ENCODE measurements at regions not wholly inside any gene's neighbourhood (a gene's known extent, or its start where the extent isn't known, plus 50 kb on each side); places are given as distances from the start of the nearest gene placed in this dataset.

GRCh38 chr13:107907065-107907805 is 308.1 kb downstream of the LIG4 start:
- no peak for ATAC-seq

DNA sequence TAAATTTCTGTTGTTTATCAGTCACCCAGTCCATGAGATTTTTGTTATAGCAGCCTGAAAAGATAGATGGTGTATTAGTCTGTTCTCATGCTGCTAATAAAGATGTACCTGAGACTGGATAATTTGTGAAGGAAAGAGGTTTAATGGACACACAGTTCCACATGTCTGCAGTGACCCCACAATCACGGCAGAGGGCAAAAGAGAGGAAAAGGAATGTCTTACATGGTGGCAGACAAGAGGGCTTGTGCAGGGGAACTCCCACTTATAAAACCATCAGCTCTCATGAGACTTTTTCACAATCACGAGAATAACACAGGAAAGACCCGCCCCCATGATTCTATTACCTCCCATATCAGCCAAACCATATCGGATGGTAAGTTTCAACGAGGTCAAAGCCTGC is 309.2 kb downstream of the LIG4 start:
- no peak for ATAC-seq

DNA sequence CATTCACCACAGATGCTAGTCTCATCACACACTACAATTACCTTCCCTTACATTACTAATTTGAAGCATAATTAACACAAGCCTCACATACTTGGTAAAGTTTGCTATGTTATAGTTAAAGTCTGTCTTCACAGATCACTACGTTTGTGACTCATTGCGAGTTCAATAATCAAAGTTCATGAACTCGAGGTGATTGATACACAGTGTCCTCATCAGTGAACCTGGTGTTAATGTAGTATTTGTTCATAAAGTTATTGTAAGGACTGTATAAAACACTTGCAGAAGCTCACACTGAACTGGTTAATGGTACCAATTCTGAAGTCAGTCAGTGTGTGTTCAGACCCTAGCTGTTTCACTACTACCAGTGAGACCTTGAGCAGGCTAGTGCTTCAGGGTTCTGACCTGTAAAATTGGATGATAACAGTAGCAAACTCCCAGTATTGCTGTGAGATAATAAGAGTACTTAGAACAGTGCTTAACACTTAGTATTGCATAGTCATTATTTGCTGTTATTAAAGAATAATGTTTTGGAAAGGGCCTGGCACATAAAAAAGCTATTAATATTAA is 313.3 kb downstream of the LIG4 start:
- no peak for ATAC-seq

DNA sequence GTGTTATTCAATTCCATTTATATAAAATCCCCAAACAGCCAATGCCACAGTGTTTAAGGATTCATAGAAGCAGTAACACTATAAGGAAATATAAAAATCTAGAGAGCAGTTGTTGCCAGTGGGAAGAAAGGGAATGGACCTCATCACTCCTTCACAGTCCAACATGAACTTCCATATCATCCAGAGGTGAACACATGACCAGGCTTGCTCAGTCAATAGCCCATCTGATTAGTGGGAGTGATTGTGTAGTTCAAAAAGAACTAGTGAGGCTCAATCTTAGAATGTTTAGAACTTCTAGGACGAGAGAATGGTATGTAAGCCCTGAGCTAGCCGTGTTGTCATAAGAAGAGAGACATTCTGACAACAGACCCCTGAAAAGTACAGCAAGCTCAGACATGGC is 314.1 kb downstream of the LIG4 start:
- no peak for ATAC-seq

- no peak for ATAC-seq
Observed at GRCh38 chr13:107900775-107901174, 314.6 kb downstream of the LIG4 start.

DNA sequence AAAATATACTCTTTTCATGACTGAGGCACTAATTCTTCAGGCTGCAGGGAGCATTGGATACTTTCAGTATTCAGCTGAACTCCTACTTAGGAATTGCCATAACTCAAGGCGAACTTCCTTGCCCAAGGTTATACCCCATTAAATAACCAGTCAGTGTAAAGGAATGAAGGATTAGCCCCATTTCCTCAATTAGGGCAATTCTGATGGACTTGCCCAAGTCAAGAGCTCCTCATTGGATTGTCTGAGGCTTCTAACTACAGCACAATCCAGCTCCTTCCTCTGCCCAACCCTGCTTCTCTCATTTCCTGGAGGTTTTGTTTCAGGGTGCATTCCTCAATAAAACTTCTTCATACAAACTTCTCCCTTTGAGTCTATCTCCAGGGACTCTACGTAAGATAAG is 329.2 kb downstream of the LIG4 start:
- ATAC-seq = no peak

GRCh38 chr13:107884564-107884963 is 330.8 kb downstream of the LIG4 start:
- ATAC-seq = no peak

- ATAC-seq = no peak
Observed at GRCh38 chr13:107883561-107884175, 331.7 kb downstream of the LIG4 start.

DNA sequence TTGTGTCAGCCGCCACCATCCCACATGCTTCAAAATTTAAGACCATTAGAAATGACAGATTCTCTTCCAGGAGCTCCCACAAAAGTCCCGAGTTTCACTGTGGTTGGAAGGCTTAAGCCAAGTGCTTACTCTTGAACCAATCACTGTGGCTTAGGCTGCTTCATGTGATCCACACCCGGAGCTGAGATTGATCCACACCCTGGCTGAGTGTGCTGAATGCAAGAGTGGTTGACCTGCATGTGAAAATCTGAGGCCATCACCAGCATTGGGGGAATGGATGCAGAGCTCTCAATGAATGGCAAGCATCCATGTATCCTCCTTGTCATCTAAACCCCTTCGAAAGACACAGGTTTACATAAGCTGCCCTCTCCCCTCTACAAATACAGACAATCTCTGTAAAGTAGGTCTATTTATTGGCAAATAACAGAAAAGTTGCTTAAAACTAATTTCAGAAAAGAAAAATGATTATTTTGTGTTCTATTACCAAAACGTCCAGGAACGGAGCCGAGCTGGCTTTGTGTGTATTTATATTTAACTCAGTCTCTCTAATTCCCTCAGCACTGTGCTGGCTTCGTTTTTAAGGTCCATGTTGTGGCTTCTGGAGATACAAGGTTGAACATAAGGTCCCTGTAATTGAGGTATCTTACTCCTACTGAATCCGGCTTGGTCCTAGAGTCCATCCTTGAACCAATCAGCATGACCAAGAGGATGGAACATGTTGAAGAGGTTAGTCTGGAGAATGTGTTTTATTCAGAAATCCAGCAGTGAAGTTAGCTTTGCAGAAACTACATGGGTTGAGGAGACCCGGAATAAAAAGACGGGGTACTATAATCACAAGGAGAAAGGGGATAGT is 332.4 kb downstream of the LIG4 start:
- no peak for ATAC-seq

- ATAC-seq = no peak
Observed at GRCh38 chr13:107881362-107881761, 334.0 kb downstream of the LIG4 start.

DNA sequence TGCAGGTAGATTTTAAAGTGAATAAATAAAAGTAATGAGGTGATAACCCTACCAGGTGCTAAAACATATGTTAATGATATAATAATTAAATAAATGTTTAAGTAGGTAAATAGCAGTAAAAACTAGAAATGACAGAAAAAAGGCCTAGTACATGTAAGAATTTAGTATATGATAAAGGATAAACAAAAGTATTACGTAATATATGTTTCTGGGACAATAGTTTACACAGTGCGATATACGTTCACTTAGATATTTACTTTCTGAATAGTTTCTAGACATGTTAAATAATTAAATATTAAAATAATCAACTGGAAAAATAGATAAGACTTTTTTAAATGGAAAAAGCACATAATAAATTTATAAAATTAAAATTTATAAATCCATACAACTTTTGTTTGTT is 340.9 kb downstream of the LIG4 start:
- no peak for ATAC-seq

DNA sequence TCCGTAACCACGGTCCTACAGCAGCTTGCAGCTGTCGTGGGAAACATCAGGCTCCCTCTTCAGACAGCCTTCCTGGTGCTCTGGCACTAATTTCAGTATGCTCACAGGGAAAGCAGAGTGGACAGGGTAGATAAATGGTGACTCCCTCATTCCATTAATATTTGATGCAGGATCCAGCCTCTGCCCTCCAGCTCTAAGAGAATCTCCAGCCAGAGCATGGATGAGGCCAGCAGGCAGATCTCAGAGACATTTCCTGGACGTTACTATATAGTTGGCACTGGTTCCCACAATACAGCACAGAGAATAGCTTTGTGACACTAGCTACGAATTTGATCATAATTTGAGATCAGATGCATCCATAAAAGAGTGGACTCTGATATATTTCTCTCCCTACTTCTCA is 341.4 kb downstream of the LIG4 start:
- ATAC-seq = no peak

- no peak for ATAC-seq
Observed at GRCh38 chr13:107870400-107870799, 344.9 kb downstream of the LIG4 start.

DNA sequence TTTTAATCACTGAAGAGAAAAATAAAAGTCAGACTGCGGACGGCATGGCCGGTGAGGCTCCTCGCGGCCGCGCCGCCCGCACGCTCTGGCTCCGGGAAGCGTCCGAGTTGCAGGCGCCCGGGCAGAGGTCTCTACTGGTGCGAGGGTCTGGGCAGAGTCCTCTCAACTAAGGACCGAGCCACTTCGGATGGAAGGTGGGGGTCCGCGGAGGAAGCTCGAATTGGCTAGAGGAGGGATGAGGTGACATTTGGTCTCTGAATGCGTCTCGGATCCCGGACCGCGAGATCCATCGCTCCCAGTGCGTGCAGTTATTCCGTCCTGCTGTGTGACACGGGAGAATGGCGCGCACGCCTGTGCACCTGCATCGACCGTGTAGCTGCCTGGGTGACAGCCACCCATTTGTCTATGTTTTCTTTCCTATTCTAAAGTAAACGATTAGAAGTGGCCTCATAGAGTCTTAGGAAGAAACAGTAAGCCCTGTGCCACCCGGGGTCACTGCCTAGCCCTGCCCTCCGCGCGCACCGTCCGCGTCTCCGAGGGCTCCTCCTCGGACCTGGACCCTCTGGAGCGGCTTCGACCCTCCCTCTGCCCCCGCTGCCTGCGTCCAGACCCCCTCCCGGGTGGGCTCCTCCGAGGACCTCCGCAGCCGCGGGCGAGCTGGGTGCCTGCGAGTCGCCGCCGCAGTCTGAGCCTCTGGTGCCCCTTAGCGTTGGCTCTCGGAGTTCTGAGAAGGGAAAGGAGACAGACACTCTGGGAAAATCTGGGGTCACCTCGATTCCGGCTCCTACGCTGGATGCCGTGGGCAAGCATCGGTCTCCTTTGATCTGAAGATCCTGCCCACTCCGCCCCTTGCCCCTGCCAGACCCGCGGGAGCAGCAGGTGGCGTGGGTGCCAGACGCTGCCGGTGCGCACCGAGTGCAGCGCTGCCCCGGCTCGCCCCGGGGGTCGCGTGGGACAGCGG is 347.4 kb downstream of the LIG4 start:
- no peak for ATAC-seq

DNA sequence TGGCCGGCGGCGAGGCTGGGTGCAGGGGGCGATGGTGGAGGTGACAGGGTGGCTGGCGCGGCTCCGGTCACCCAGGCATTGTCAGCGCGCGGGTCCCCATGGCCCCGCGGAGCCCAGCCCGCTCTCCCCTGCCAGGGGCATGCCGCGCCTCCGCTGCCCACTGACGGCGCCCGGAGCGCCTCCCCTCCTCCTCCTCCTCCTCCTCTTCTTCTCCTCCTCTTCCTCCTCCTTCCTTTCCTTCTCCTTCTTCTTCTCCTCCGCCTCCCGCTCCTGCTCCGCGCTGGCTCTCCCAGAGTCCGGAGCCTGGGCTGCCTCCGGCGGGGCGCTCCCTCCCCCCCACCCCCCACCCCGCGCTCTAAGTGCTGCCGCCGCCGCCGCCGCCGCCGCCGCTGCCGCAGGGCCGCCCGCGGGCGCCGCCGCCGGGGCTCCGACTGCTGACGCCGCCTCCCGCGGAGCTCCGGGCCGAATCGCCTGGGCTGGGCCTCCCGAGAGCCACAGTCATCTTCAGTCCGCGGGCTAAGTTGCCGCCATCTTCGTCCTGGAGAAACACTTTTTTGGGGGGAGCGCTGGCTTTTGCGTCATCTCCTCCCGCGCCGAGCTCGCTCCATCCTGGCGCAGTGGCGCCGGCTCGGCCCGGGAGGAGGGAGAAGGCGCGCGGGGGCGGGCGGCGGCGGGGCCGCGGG is 348.3 kb downstream of the LIG4 start:
- ATAC-seq = no peak

DNA sequence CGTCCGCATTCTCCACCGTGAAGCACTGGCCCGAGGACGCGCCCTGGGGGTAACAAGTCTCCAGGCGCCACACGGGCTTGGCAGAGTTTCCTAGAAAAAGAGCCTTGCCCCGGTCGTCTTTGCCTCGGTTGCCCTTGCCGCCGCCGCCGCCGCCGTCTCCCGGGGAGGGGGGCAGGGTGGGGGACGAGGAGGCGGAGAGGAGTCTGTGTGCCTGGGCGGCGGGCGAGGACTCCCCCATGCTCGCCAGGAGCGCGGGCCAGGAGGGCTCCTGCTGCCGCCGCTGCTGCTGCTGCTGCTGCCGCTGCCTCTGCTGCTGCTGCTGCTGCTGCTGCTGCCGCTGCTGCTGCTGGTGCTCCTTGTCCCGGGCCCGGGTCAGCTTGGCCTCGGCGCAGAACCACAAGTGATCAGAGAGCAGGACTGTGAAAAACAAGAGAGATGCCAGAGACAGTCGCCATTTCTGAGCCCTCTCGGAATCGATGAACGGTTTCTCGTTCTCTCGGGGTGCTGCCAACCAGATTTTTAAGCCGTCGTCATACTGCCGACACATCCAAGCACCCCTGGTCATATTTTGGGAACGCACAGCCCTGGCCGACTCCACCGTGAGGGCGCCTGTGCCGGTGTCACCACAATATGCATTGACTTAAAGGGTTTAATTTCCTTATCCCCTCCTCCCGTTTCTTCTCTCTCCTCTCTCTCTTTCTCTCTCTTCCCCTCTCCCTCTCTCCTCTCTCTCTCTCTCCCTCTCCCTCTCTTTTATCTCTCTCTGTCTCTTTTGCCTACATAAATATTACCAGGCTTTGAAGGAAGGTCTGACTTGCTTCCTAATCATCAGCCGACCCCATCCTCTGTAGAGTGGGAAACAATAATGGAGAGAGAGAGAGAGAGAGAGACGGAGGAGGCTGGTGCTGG is 349.1 kb downstream of the LIG4 start:
- no peak for ATAC-seq

DNA sequence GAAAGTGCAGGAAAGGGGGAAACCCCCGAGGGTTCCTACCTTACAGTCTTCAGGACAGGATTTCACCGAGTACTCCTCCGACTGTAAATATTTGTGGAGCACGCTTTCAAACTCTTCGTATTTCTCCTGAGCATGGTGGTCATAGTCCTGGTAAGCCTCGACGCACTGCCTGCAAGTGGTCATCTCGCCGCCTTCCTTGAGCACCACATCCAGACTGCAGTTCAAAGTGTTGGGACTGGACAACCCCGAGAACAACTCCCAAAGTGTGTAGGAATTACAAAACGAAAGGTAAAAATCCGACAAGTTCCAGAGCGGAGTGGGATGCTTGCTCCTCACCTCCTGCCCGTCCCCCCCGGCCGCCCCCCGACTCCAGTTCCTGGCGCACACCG is 349.7 kb downstream of the LIG4 start:
- ATAC-seq = no peak

DNA sequence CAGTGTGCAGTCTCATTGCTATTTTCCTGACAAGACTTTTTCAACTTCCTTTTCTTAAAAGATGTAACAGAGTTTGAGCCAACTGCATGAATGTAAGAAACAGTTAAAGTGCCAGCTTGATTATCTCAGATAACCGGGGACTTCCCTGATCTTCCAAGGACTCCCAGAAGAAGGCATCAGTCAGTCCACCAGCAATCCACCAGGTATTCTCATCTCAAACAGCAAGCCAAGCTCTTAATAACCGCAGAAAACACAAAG is 350.1 kb downstream of the LIG4 start:
- ATAC-seq = no peak

DNA sequence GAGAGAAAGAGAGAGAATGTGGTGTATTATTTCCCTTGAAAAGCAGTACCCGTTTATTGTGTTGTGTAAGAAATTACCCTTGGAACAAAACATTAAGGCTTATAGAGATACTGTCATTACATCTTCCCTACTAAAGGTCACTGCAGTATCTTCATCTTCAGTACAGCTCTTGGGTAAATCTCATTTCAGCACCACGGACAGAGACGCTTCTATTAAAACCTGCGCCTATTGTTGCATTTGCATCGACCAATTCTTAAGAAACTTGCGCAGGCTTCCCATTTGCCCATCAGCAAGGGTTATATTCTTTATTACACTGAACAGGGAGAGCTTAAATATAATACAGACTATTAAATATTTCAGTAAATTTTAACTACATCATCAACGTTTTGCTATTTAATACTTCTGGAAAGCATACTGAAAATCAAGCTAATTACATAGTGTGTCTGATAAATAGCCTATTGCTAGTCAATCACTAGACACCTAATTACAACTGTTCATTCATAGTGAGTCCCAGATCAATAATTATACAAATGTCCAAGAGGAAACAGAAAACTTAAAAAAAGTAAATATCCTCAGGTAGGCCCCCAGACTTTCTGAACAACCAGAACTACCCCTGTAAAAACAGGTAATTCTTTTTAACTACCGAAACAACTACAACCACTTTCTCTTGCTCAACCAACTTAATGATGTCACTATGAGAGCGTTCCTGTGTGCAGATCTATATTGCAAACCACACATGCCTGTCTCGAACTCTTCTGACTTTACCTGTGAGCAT is 350.6 kb downstream of the LIG4 start:
- ATAC-seq = no peak

DNA sequence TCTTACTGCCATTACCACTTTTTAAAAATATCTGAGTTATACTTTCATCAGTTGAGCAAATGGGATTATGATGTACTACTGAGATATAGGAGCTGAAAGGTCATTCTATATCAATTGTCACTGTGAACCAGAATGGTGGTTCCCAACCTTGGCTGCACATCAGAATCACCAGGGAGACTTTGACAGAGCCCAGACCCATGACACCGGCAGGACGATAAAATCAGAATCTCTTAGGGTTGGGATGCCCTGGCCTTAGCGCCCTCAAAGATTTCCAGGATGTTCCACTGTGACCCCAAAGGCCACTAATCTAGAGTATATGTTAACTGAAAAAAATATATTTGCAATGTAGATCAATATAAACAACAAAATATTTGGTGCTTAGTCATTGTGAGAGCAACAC is 355.1 kb downstream of the LIG4 start:
- ATAC-seq = no peak

Measured in esophagus mucosa (tissue), 1 donor.